Adrenal gland (tissue), 9 donors: ENCODE measurements at regions not wholly inside any gene's neighbourhood (a gene's known extent, or its start where the extent isn't known, plus 50 kb on each side); places are given as distances from the start of the nearest gene placed in this dataset.

Experiments used
- DNase-seq, 7 donors: peaks; one replicate each; pipeline ENCODE4 v3.0.0-alpha.2; 2019 to 2020
- H3K27ac ChIP-seq, 5 donors: fragments of 200-600 bp; sonication (generic) in 4 of 5; 1 replicate in 3 of 5; 2 replicates in 2 of 5; pipeline versions ENCODE4 v1.5.1 to v1.8.0; 2016 to 2020; ENCODE audit warnings: mild to moderate bottlenecking in 1 of 5
- H3K27me3 ChIP-seq: fragments of 200-600 bp; 2 replicates; pipeline ENCODE4 v1.8.0; 2021
- H3K36me3 ChIP-seq, 2 donors: fragments of 200-600 bp; replicated peaks in 1 of 2; 1 replicate in 1 of 2; 2 replicates in 1 of 2; pipeline versions ENCODE4 v1.5.1 to v1.8.0; 2018 to 2022
- H3K4me1 ChIP-seq, 2 donors: fragments of 200-600 bp; replicated peaks in 1 of 2; 1 replicate in 1 of 2; 2 replicates in 1 of 2; pipeline versions ENCODE4 v1.5.1 to v1.8.0; 2018 to 2021
- H3K4me3 ChIP-seq, 4 donors: fragments of 200-600 bp; sonication (generic) in 3 of 4; one replicate each; pipeline ENCODE4 v1.5.1; 2016 to 2018
- H3K9me3 ChIP-seq, 3 donors: fragments of 200-600 bp; sonication (generic) in 1 of 3; replicated peaks in 1 of 3; 1 replicate in 2 of 3; 2 replicates in 1 of 3; pipeline versions ENCODE4 v1.5.1 to v1.8.0; 2016 to 2021
- CTCF ChIP-seq, 6 experiments: fragments of 450-650 bp in 4 of 6; fragments of 200-600 bp in 2 of 6; sonication (generic) in 1 of 6; IDR thresholded peaks; 1 replicate in 5 of 6; 2 replicates in 1 of 6; pipeline versions ENCODE4 v1.5.1 to v1.8.0; 2016 to 2021; ENCODE audit warnings: antibody characterized with exemption in 6 of 6, mild to moderate bottlenecking in 2 of 6, moderate library complexity in 1 of 6
- POLR2A ChIP-seq, 2 donors: fragments of 450-650 bp; IDR thresholded peaks; one replicate each; pipeline ENCODE4 v1.6.1; 2017; ENCODE audit warnings: antibody characterized with exemption in 2 of 2, mild to moderate bottlenecking in 2 of 2, moderate library complexity in 1 of 2
- WGBS, 4 donors: extraction: QIAGEN DNeasy Blood & Tissue Kit in 2 of 4; methylation state at CpG; one replicate each; pipeline versions ENCODE4 v1.1.5 to v1.1.7; 2013 to 2017; 5-methylcytosine and 5-hydroxymethylcytosine counted together
- intact Hi-C, 2 donors: fragments of 100-400 bp; cut with DNase I; formaldehyde crosslinking; loops; one replicate each; pipeline versions ENCODE4 v1.14.1 to v1.15.0; 2022 to 2023
- donor health status: healthy with polysubstance abuse.
- donor health status: Bipolar disorder and iron deficiency.
- donor health status: DM: yes; HTN: yes; CAD: no.
- donor health status: DM: no; HTN: no; CAD: no.
- donor health status: DM: no; HTN: no; CAD: no.

- TF ChIP-seq CTCF (IDR thresholded peaks at IDR 0.05) (no peak), POLR2A (IDR thresholded peaks at IDR 0.05) (no peak)
- intact Hi-C loops: no loop called here
- Histone ChIP-seq H3K9me3 (no peaks in the 10 kb centered on the region), H3K4me3 (no peak overlapping the region), H3K27ac (peak overlapping the region in 2 of 5 donors; percentile 63 to 75), H3K27me3 (no peaks in the 10 kb centered on the region), H3K36me3 (no peaks in the 10 kb centered on the region), H3K4me1 (peaks cover 0 to 12% of the 10 kb centered on the region in 2 donors)
- WGBS, 4 donors: 55 to 64% (median 61%) methylated on average over 33 to 35 of the region's 35 CpGs
- peak in 6 of 7 donors; percentile 36 to 74 (median 48) for DNase-seq
These were observed 93.5 kb downstream of the SIK1 start for GRCh38 chr21:43333298-43334062.

GRCh38 chr21:43332861-43333297, 94.1 kb downstream of the SIK1 start:
- Histone ChIP-seq H3K4me1 (peaks cover 0 to 12% of the 10 kb centered on the region in 2 donors), H3K36me3 (no peaks in the 10 kb centered on the region), H3K4me3 (no peak overlapping the region), H3K27ac (peak overlapping the region in 2 of 5 donors; percentile 63 to 75), H3K9me3 (no peaks in the 10 kb centered on the region), H3K27me3 (no peaks in the 10 kb centered on the region)
- intact Hi-C loops: no loop called here
- no peak for DNase-seq
- 41 to 56% (median 45%) methylated on average over 3 to 16 of the region's 16 CpGs for WGBS, 4 donors
- TF ChIP-seq CTCF (IDR thresholded peaks at IDR 0.05) (no peak), POLR2A (IDR thresholded peaks at IDR 0.05) (no peak)

- H3K4me1 ChIP-seq: peaks cover 0 to 12% of the 10 kb centered on the region in 2 donors
- no peaks in the 10 kb centered on the region for H3K27me3 ChIP-seq
- no peaks in the 10 kb centered on the region for H3K36me3 ChIP-seq
- intact Hi-C loops: no loop called here
- H3K4me3 ChIP-seq: no peak overlapping the region
- TF ChIP-seq CTCF (IDR thresholded peaks at IDR 0.05) (no peak), POLR2A (IDR thresholded peaks at IDR 0.05) (no peak)
- H3K9me3 ChIP-seq: no peaks in the 10 kb centered on the region
- peak overlapping the region in 2 of 5 donors; percentile 63 to 75 for H3K27ac ChIP-seq
- DNase-seq: peak in 6 of 7 donors; percentile 47 to 77 (median 58)
- 56 to 68% (median 60%) methylated on average over 16 to 22 of the region's 22 CpGs for WGBS, 4 donors
These were observed 94.7 kb downstream of the SIK1 start for GRCh38 chr21:43331962-43332828.
